Chondrocyte (in vitro differentiated cells): ENCODE measurements at regions not wholly inside any gene's neighbourhood (a gene's known extent, or its start where the extent isn't known, plus 50 kb on each side); places are given as distances from the start of the nearest gene placed in this dataset.

ENCODE experiments used
- DNase-seq: peaks from one replicate; pipeline ENCODE4 v3.0.0; 2021; ENCODE audit warnings: mixed read lengths, low spot score
- H3K27ac Mint-ChIP-seq: one replicate; pipeline ENCODE4 v1.8.0; 2021; ENCODE audit warnings: mild to moderate bottlenecking, moderate library complexity, mixed read lengths; ENCODE audit not compliant: unreplicated experiment
- H3K27me3 Mint-ChIP-seq: 2 replicates; pipeline ENCODE4 v1.8.0; 2021; ENCODE audit warnings: low read depth, mixed read lengths
- H3K36me3 Mint-ChIP-seq: 2 replicates; pipeline ENCODE4 v1.8.0; 2021; ENCODE audit warnings: low read depth, mixed read lengths
- H3K4me1 Mint-ChIP-seq: 2 replicates; pipeline ENCODE4 v1.8.0; 2021; ENCODE audit warnings: low read depth, mild to moderate bottlenecking, mixed read lengths
- H3K4me3 Mint-ChIP-seq: one replicate; pipeline ENCODE4 v1.8.0; 2021; ENCODE audit warnings: mild to moderate bottlenecking, moderate library complexity, mixed read lengths; ENCODE audit not compliant: unreplicated experiment
- H3K9me3 Mint-ChIP-seq: 2 replicates; pipeline ENCODE4 v1.8.0; 2021; ENCODE audit warnings: low read depth, mixed read lengths
- CTCF ChIP-seq: fragments of 200-600 bp; sonication (generic); IDR thresholded peaks from 2 replicates; pipeline ENCODE4 v1.5.0; 2021; ENCODE audit warnings: antibody characterized with exemption, mild to moderate bottlenecking, moderate library complexity

- no peak for TF ChIP-seq CTCF
- no peak for DNase-seq
- Mint-ChIP-seq H3K27me3 (no peaks in the 10 kb centered on the region), H3K4me1 (peaks cover 2% of the 10 kb centered on the region), H3K4me3 (no peak overlapping the region), H3K36me3 (no peaks in the 10 kb centered on the region), H3K27ac (no peak overlapping the region), H3K9me3 (no peaks in the 10 kb centered on the region)
Observed at GRCh38 chr14:25103271-25103670, 53.3 kb upstream of the STXBP6 start.

- no peaks in the 10 kb centered on the region for H3K9me3 Mint-ChIP-seq
- no peak for TF ChIP-seq CTCF
- no peak for DNase-seq
- H3K36me3 Mint-ChIP-seq: no peaks in the 10 kb centered on the region
- H3K4me1 Mint-ChIP-seq: peaks cover under 1% of the 10 kb centered on the region
- no peak overlapping the region for H3K27ac Mint-ChIP-seq
- no peak overlapping the region for H3K4me3 Mint-ChIP-seq
- no peaks in the 10 kb centered on the region for H3K27me3 Mint-ChIP-seq
Observed at GRCh38 chr14:25102788-25103187, 52.8 kb upstream of the STXBP6 start.

- TF ChIP-seq CTCF: no peak
- Mint-ChIP-seq H3K4me3 (no peak overlapping the region), H3K9me3 (no peaks in the 10 kb centered on the region), H3K4me1 (no peaks in the 10 kb centered on the region), H3K36me3 (no peaks in the 10 kb centered on the region), H3K27me3 (no peaks in the 10 kb centered on the region), H3K27ac (no peak overlapping the region)
- no peak for DNase-seq
Observed at GRCh38 chr14:25101276-25101675, 51.3 kb upstream of the STXBP6 start.
